Testis (tissue), 2 donors: ENCODE measurements at regions not wholly inside any gene's neighbourhood (a gene's known extent, or its start where the extent isn't known, plus 50 kb on each side); places are given as distances from the start of the nearest gene placed in this dataset.

ENCODE experiments used
- POLR2A ChIP-seq: fragments of 450-650 bp; IDR thresholded peaks from one replicate; pipeline ENCODE4 v1.6.1; 2017; ENCODE audit warnings: antibody characterized with exemption, mild to moderate bottlenecking, moderate library complexity
- TF ChIP-seq, protein P1 (sequence below), 3 experiments: fragments of 450-650 bp in 2 of 3; fragments of 200-600 bp in 1 of 3; sonication (generic) in 1 of 3; IDR thresholded peaks; one replicate each; pipeline ENCODE4 v1.5.1; 2016 to 2019; ENCODE audit warnings: antibody characterized with exemption in 3 of 3, mild to moderate bottlenecking in 2 of 3, moderate library complexity in 1 of 3

DNA sequence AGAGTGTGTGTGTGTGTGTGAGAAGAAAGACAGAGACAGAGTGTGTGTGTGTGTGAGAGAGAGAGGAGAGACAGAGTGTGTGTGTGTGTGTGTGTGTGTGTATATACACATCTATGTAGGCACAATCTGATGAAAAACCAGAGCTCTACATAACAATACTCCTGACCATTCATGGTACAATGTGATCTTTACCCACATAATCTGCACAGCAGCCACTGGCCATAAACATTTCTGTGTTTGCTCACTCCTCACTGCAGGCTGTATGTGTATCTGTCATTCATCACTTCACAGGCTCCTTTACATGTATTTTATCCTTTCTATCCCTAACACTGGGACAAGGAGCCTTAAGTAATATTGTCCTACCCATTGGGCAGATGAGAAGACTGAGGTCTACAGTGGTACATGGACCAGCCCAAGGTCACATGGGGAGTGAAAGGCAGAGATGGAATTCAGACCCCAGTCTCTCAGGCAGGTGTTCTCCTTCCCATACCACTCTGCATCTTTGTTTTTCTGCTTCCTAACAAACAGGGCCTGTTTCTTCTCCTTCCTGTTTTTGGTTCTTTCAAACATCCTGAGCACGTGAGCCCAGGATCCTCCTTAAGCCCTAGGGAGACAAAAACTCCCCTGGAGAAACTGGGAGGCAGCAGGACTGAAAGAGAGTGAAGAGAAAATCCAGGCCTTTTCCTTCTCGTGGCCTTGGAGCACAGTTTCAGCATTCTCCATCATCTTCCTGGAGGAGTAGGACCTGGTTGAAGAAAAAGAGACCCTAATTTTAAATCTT is 201.7 kb upstream of the MSX2 start:
- TF ChIP-seq, protein P1, sequence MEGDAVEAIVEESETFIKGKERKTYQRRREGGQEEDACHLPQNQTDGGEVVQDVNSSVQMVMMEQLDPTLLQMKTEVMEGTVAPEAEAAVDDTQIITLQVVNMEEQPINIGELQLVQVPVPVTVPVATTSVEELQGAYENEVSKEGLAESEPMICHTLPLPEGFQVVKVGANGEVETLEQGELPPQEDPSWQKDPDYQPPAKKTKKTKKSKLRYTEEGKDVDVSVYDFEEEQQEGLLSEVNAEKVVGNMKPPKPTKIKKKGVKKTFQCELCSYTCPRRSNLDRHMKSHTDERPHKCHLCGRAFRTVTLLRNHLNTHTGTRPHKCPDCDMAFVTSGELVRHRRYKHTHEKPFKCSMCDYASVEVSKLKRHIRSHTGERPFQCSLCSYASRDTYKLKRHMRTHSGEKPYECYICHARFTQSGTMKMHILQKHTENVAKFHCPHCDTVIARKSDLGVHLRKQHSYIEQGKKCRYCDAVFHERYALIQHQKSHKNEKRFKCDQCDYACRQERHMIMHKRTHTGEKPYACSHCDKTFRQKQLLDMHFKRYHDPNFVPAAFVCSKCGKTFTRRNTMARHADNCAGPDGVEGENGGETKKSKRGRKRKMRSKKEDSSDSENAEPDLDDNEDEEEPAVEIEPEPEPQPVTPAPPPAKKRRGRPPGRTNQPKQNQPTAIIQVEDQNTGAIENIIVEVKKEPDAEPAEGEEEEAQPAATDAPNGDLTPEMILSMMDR (IDR thresholded peaks at IDR 0.05): no peak
- no peak for TF ChIP-seq POLR2A
